ENCODE measurements at regions not wholly inside any gene's neighbourhood (a gene's known extent, or its start where the extent isn't known, plus 50 kb on each side); places are given as distances from the start of the nearest gene placed in this dataset.

GRCh38 chr4:82216219-82216618, 157.6 kb downstream of the HNRNPD start (continued):
- TF ChIP-seq FOS (IDR thresholded peaks at IDR 0.05; ENCODE audit: borderline replicate concordance, extremely low read depth, insufficient read length) (no peak), MTA2 (IDR thresholded peaks at IDR 0.05; ENCODE audit: low read depth) (no peak), FOXK2 (IDR thresholded peaks at IDR 0.05) (no peak), RELA (IDR thresholded peaks at IDR 0.05; ENCODE audit: borderline replicate concordance, partially characterized antibody) (no peak)

GRCh38 chr4:82215800-82216199, 158.0 kb downstream of the HNRNPD start:
- CTCF ChIA-PET: no interaction called here
- H3K79me2 ChIP-seq (ENCODE audit: control insufficient read depth, insufficient read depth, low read length): no peaks in the 10 kb centered on the region
- H3K9ac ChIP-seq (ENCODE audit: control insufficient read depth, insufficient read depth, low read length): no peak overlapping the region
- no peak overlapping the region for H3K4me3 ChIP-seq
- no TSS peak for BruUV-seq (replicated peaks)
- H3K4me1 ChIP-seq (ENCODE audit: control insufficient read depth, insufficient read depth, low read length): no peaks in the 10 kb centered on the region
- H2AFZ ChIP-seq (ENCODE audit: control insufficient read depth, low read depth, low read length): no peak overlapping the region
- H3K27ac ChIP-seq (ENCODE audit: control insufficient read depth, insufficient read depth): no peak overlapping the region
- H3K36me3 ChIP-seq (ENCODE audit: control insufficient read depth in 2 of 2, insufficient read depth in 2 of 2, low read length in 1 of 2): no peaks in the 10 kb centered on the region
- in situ Hi-C loops (cut with MboI) (no loop called here), intact Hi-C loops (cut with micrococcal nuclease; ENCODE audit: unreplicated experiment) (no loop called here)
- H4K20me1 ChIP-seq (ENCODE audit: control insufficient read depth, insufficient read depth): no peaks in the 10 kb centered on the region
- RAD21 ChIA-PET (ENCODE audit: unreplicated experiment): no interaction called here
- FAIRE-seq: no peak
- SMC1A ChIA-PET (ENCODE audit: uncharacterized antibody, unreplicated experiment): no interaction called here
- no peak overlapping the region for H3K4me2 ChIP-seq (ENCODE audit: control insufficient read depth, insufficient read depth)
- H3K9me3 ChIP-seq (replicated peaks; ENCODE audit: control insufficient read depth, insufficient read depth, low read length): no peaks in the 10 kb centered on the region
- no peaks in the 10 kb centered on the region for H3K27me3 ChIP-seq (replicated peaks in 1 of 2; ENCODE audit: control insufficient read depth in 2 of 2, insufficient read depth in 2 of 2, low read length in 1 of 2)
- no peak for TF ChIP-seq POU2F2 (IDR thresholded peaks at IDR 0.05; ENCODE audit: borderline replicate concordance, low read depth, low read length)
- TF ChIP-seq SP1 (IDR thresholded peaks at IDR 0.05; ENCODE audit: low read depth, low read length): no peak
- no peak for TF ChIP-seq RAD21 (IDR thresholded peaks at IDR 0.05; ENCODE audit: insufficient read depth, low read depth, low read length)
- no peak for TF ChIP-seq JUNB (IDR thresholded peaks at IDR 0.05)
- TF ChIP-seq ELK1 (IDR thresholded peaks at IDR 0.05; ENCODE audit: low read depth, low read length): no peak
- TF ChIP-seq BRCA1 (IDR thresholded peaks at IDR 0.05; ENCODE audit: low read depth, low read length): no peak
- TF ChIP-seq PBX3 (IDR thresholded peaks at IDR 0.05; ENCODE audit: insufficient replicate concordance, low read depth, low read length): no peak
- TF ChIP-seq CBX5 (IDR thresholded peaks at IDR 0.05; ENCODE audit: low read depth): no peak
- no peak for TF ChIP-seq NR2F1 (conservative IDR thresholded peaks at IDR 0.05)
- no peak for TF ChIP-seq FOS (IDR thresholded peaks at IDR 0.05; ENCODE audit: borderline replicate concordance, extremely low read depth, insufficient read length)
- no peak for TF ChIP-seq PRDM15 (CRISPR knock-in tag; IDR thresholded peaks at IDR 0.05)
- TF ChIP-seq RUNX3 (IDR thresholded peaks at IDR 0.05; ENCODE audit: low read length): no peak
- ATAC-seq: no peak
- POLR2A ChIA-PET: no interaction called here
- DNase-seq (ENCODE audit: low read depth, low spot score): no peak

Data from GM12878 (cell line).